ENCODE measurements at regions not wholly inside any gene's neighbourhood (a gene's known extent, or its start where the extent isn't known, plus 50 kb on each side); places are given as distances from the start of the nearest gene placed in this dataset.
"Not testable (repeated sequence)": the region's sequence is repeated elsewhere in the genome, so short reads cannot be mapped to it uniquely, and the experiment has no call there.

- no peaks in the 10 kb centered on the region for H3K27me3 ChIP-seq (ENCODE audit: control insufficient read depth, insufficient read depth, low read length)
- no peaks in the 10 kb centered on the region for H3K4me1 ChIP-seq (ENCODE audit: control insufficient read depth, insufficient read depth, low read length)
- peaks cover 6% of the 10 kb centered on the region; the same call in 1 of the 2 replicates for H3K9me3 ChIP-seq (ENCODE audit: control insufficient read depth, insufficient read depth, low read depth, low read length)
- H3K27ac ChIP-seq (ENCODE audit: low read depth, low read length) = no peak overlapping the region
- no peak overlapping the region for H3K9ac ChIP-seq (ENCODE audit: low read length)
- H3K36me3 ChIP-seq (ENCODE audit: control insufficient read depth, insufficient read depth, low read length) = no peaks in the 10 kb centered on the region
- no peak overlapping the region for H3K4me3 ChIP-seq (ENCODE audit: low read depth, low read length)
These were observed 99.6 kb upstream of the SGCG start for GRCh38 chr13:23081220-23081619.

- no peaks in the 10 kb centered on the region for H3K36me3 ChIP-seq (ENCODE audit: control insufficient read depth, insufficient read depth, low read length)
- no peak overlapping the region for H3K9ac ChIP-seq (ENCODE audit: low read length)
- H3K27me3 ChIP-seq (ENCODE audit: control insufficient read depth, insufficient read depth, low read length) = no peaks in the 10 kb centered on the region
- no peaks in the 10 kb centered on the region for H3K4me1 ChIP-seq (ENCODE audit: control insufficient read depth, insufficient read depth, low read length)
- no peak overlapping the region for H3K27ac ChIP-seq (ENCODE audit: low read depth, low read length)
- H3K9me3 ChIP-seq (ENCODE audit: control insufficient read depth, insufficient read depth, low read depth, low read length) = peaks cover 13% of the 10 kb centered on the region; the same call in 1 of the 2 replicates
- no peak overlapping the region for H3K4me3 ChIP-seq (ENCODE audit: low read depth, low read length)
These were observed 98.9 kb upstream of the SGCG start for GRCh38 chr13:23081901-23082300.

GRCh38 chr13:23086968-23087623 is 93.7 kb upstream of the SGCG start:
- H3K27ac ChIP-seq (ENCODE audit: low read depth, low read length) = no peak overlapping the region
- H3K9ac ChIP-seq (ENCODE audit: low read length) = no peak overlapping the region
- no peak overlapping the region for H3K4me3 ChIP-seq (ENCODE audit: low read depth, low read length)
- no peaks in the 10 kb centered on the region for H3K4me1 ChIP-seq (ENCODE audit: control insufficient read depth, insufficient read depth, low read length)
- H3K9me3 ChIP-seq (ENCODE audit: control insufficient read depth, insufficient read depth, low read depth, low read length) = peaks cover 14% of the 10 kb centered on the region; the same call in 1 of the 2 replicates
- no peaks in the 10 kb centered on the region for H3K36me3 ChIP-seq (ENCODE audit: control insufficient read depth, insufficient read depth, low read length)
- no peaks in the 10 kb centered on the region for H3K27me3 ChIP-seq (ENCODE audit: control insufficient read depth, insufficient read depth, low read length)

GRCh38 chr13:23087880-23088279 is 92.9 kb upstream of the SGCG start:
- Histone ChIP-seq H3K36me3 (ENCODE audit: control insufficient read depth, insufficient read depth, low read length) (no peaks in the 10 kb centered on the region), H3K27ac (ENCODE audit: low read depth, low read length) (no peak overlapping the region), H3K27me3 (ENCODE audit: control insufficient read depth, insufficient read depth, low read length) (no peaks in the 10 kb centered on the region), H3K4me3 (ENCODE audit: low read depth, low read length) (no peak overlapping the region), H3K4me1 (ENCODE audit: control insufficient read depth, insufficient read depth, low read length) (no peaks in the 10 kb centered on the region), H3K9ac (ENCODE audit: low read length) (no peak overlapping the region), H3K9me3 (ENCODE audit: control insufficient read depth, insufficient read depth, low read depth, low read length) (peaks cover 14% of the 10 kb centered on the region; the same call in 1 of the 2 replicates)

- Histone ChIP-seq H3K4me3 (ENCODE audit: low read depth, low read length) (no peak overlapping the region), H3K36me3 (ENCODE audit: control insufficient read depth, insufficient read depth, low read length) (no peaks in the 10 kb centered on the region), H3K9me3 (ENCODE audit: control insufficient read depth, insufficient read depth, low read depth, low read length) (no peaks in the 10 kb centered on the region), H3K4me1 (ENCODE audit: control insufficient read depth, insufficient read depth, low read length) (no peaks in the 10 kb centered on the region), H3K27me3 (ENCODE audit: control insufficient read depth, insufficient read depth, low read length) (no peaks in the 10 kb centered on the region), H3K27ac (ENCODE audit: low read depth, low read length) (no peak overlapping the region), H3K9ac (ENCODE audit: low read length) (no peak overlapping the region)
These were observed 82.4 kb upstream of the SGCG start for GRCh38 chr13:23098161-23098907.

GRCh38 chr13:23105051-23105450 is 75.7 kb upstream of the SGCG start:
- Histone ChIP-seq H3K27ac (ENCODE audit: low read depth, low read length) (no peak overlapping the region), H3K4me3 (ENCODE audit: low read depth, low read length) (no peak overlapping the region), H3K4me1 (ENCODE audit: control insufficient read depth, insufficient read depth, low read length) (no peaks in the 10 kb centered on the region), H3K9ac (ENCODE audit: low read length) (no peak overlapping the region), H3K9me3 (ENCODE audit: control insufficient read depth, insufficient read depth, low read depth, low read length) (no peaks in the 10 kb centered on the region), H3K36me3 (ENCODE audit: control insufficient read depth, insufficient read depth, low read length) (no peaks in the 10 kb centered on the region), H3K27me3 (ENCODE audit: control insufficient read depth, insufficient read depth, low read length) (no peaks in the 10 kb centered on the region)

GRCh38 chr13:23107665-23108064 is 73.1 kb upstream of the SGCG start:
- Histone ChIP-seq H3K27me3 (ENCODE audit: control insufficient read depth, insufficient read depth, low read length) (no peaks in the 10 kb centered on the region), H3K9ac (ENCODE audit: low read length) (no peak overlapping the region), H3K27ac (ENCODE audit: low read depth, low read length) (no peak overlapping the region), H3K4me3 (ENCODE audit: low read depth, low read length) (no peak overlapping the region), H3K36me3 (ENCODE audit: control insufficient read depth, insufficient read depth, low read length) (no peaks in the 10 kb centered on the region), H3K4me1 (ENCODE audit: control insufficient read depth, insufficient read depth, low read length) (no peaks in the 10 kb centered on the region), H3K9me3 (ENCODE audit: control insufficient read depth, insufficient read depth, low read depth, low read length) (no peaks in the 10 kb centered on the region)

- no peaks in the 10 kb centered on the region for H3K9me3 ChIP-seq (ENCODE audit: control insufficient read depth, insufficient read depth, low read depth, low read length)
- no peaks in the 10 kb centered on the region for H3K4me1 ChIP-seq (ENCODE audit: control insufficient read depth, insufficient read depth, low read length)
- H3K4me3 ChIP-seq (ENCODE audit: low read depth, low read length) = no peak overlapping the region
- no peaks in the 10 kb centered on the region for H3K36me3 ChIP-seq (ENCODE audit: control insufficient read depth, insufficient read depth, low read length)
- no peak overlapping the region for H3K27ac ChIP-seq (ENCODE audit: low read depth, low read length)
- H3K27me3 ChIP-seq (ENCODE audit: control insufficient read depth, insufficient read depth, low read length) = no peaks in the 10 kb centered on the region
- no peak overlapping the region for H3K9ac ChIP-seq (ENCODE audit: low read length)
These were observed 61.6 kb upstream of the SGCG start for GRCh38 chr13:23119131-23119530.

- H3K36me3 ChIP-seq (ENCODE audit: control insufficient read depth, insufficient read depth, low read length); H3K27ac ChIP-seq (ENCODE audit: low read depth, low read length); H3K4me1 ChIP-seq (ENCODE audit: control insufficient read depth, insufficient read depth, low read length); H3K9ac ChIP-seq (ENCODE audit: low read length); H3K4me3 ChIP-seq (ENCODE audit: low read depth, low read length); H3K9me3 ChIP-seq (ENCODE audit: control insufficient read depth, insufficient read depth, low read depth, low read length); H3K27me3 ChIP-seq (ENCODE audit: control insufficient read depth, insufficient read depth, low read length): not testable (repeated sequence)
These were observed 53.2 kb upstream of the SGCG start for GRCh38 chr13:23127540-23127939.

- Histone ChIP-seq H3K9ac (ENCODE audit: low read length) (no peak overlapping the region), H3K9me3 (ENCODE audit: control insufficient read depth, insufficient read depth, low read depth, low read length) (no peaks in the 10 kb centered on the region), H3K27ac (ENCODE audit: low read depth, low read length) (no peak overlapping the region), H3K4me1 (ENCODE audit: control insufficient read depth, insufficient read depth, low read length) (no peaks in the 10 kb centered on the region), H3K4me3 (ENCODE audit: low read depth, low read length) (no peak overlapping the region), H3K36me3 (ENCODE audit: control insufficient read depth, insufficient read depth, low read length) (no peaks in the 10 kb centered on the region), H3K27me3 (ENCODE audit: control insufficient read depth, insufficient read depth, low read length) (no peaks in the 10 kb centered on the region)
These were observed 51.4 kb upstream of the SGCG start for GRCh38 chr13:23129331-23129730.
